ENCODE measurements at regions not wholly inside any gene's neighbourhood (a gene's known extent, or its start where the extent isn't known, plus 50 kb on each side); places are given as distances from the start of the nearest gene placed in this dataset.
A peak's percentile ranks its signal among the peaks of the same experiment; 100 is the strongest.

GRCh38 chr3:173249457-173249856 is 108.4 kb upstream of the SPATA16 start:
- TF ChIP-seq CTCF (IDR thresholded peaks at IDR 0.05; ENCODE audit: insufficient read depth, low read length, missing control alignments): no peak
- ChIA-PET POLR2A (no interaction called here), CTCF (no interaction called here)
- no peak overlapping the region for H3K4me3 ChIP-seq (ENCODE audit: low read depth, low read length)
- no peak for DNase-seq (ENCODE audit: low read depth, low spot score)

- ChIA-PET POLR2A (no interaction called here), CTCF (no interaction called here)
- no peak for DNase-seq (ENCODE audit: low read depth, low spot score)
- TF ChIP-seq CTCF (IDR thresholded peaks at IDR 0.05; ENCODE audit: insufficient read depth, low read length, missing control alignments): no peak
- H3K4me3 ChIP-seq (ENCODE audit: low read depth, low read length): no peak overlapping the region
Observed at GRCh38 chr3:173241727-173242126, 100.7 kb upstream of the SPATA16 start.

- DNase-seq (ENCODE audit: low read depth, low spot score): no peak
- POLR2A ChIA-PET: no interaction called here
- no peak overlapping the region for H3K4me3 ChIP-seq (ENCODE audit: low read depth, low read length)
- CTCF ChIA-PET: no interaction called here
- no peak for TF ChIP-seq CTCF (IDR thresholded peaks at IDR 0.05; ENCODE audit: insufficient read depth, low read length, missing control alignments)
Observed at GRCh38 chr3:173238091-173238490, 97.1 kb upstream of the SPATA16 start.

- ChIA-PET CTCF (no interaction called here), POLR2A (no interaction called here)
- TF ChIP-seq CTCF (IDR thresholded peaks at IDR 0.05; ENCODE audit: insufficient read depth, low read length, missing control alignments): no peak
- no peak overlapping the region for H3K4me3 ChIP-seq (ENCODE audit: low read depth, low read length)
- no peak for DNase-seq (ENCODE audit: low read depth, low spot score)
Observed at GRCh38 chr3:173225351-173225750, 84.3 kb upstream of the SPATA16 start.

- no peak for DNase-seq (ENCODE audit: low read depth, low spot score)
- CTCF ChIA-PET: interaction anchor here (0.5 to 1.7 kb wide), 3 partner anchors 11 to 897 kb away, joined by 3 to 6 read pairs (median 3); no protein-coding TSS in a partner anchor
- POLR2A ChIA-PET: no interaction called here
- no peak overlapping the region for H3K4me3 ChIP-seq (ENCODE audit: low read depth, low read length)
- peak; percentile 28 for TF ChIP-seq CTCF (IDR thresholded peaks at IDR 0.05; ENCODE audit: insufficient read depth, low read length, missing control alignments)
Observed at GRCh38 chr3:173221010-173221409, 80.0 kb upstream of the SPATA16 start.

- no peak overlapping the region for H3K4me3 ChIP-seq (ENCODE audit: low read depth, low read length)
- ChIA-PET POLR2A (no interaction called here), CTCF (no interaction called here)
- DNase-seq (ENCODE audit: low read depth, low spot score): no peak
- TF ChIP-seq CTCF (IDR thresholded peaks at IDR 0.05; ENCODE audit: insufficient read depth, low read length, missing control alignments): no peak
Observed at GRCh38 chr3:173217127-173217526, 76.1 kb upstream of the SPATA16 start.

All from AG04449 (cell line).